Esophagus squamous epithelium (tissue), 5 donors: ENCODE measurements at regions not wholly inside any gene's neighbourhood (a gene's known extent, or its start where the extent isn't known, plus 50 kb on each side); places are given as distances from the start of the nearest gene placed in this dataset.

Experiments used
- DNase-seq: peaks from one replicate; lab custom pipeline; 2025; lab: John Stamatoyannopoulos, UW
- H3K27ac ChIP-seq, 4 donors: fragments of 200-600 bp; sonication (generic); one replicate each; pipeline ENCODE4 v1.5.1; 2016 to 2019; ENCODE audit warnings: mild to moderate bottlenecking in 1 of 4
- H3K27me3 ChIP-seq, 4 donors: fragments of 200-600 bp; sonication (generic); 1 replicate in 3 of 4; 2 replicates in 1 of 4; pipeline versions ENCODE4 v1.5.1 to v1.6.0; 2017 to 2021; ENCODE audit warnings: antibody characterized with exemption in 1 of 4
- H3K36me3 ChIP-seq, 3 donors: fragments of 200-600 bp; sonication (generic); one replicate each; pipeline ENCODE4 v1.5.1; 2016 to 2019
- H3K4me1 ChIP-seq, 3 donors: fragments of 200-600 bp; sonication (generic); one replicate each; pipeline ENCODE4 v1.5.1; 2017 to 2019
- H3K4me3 ChIP-seq, 4 donors: fragments of 200-600 bp; sonication (generic); 1 replicate in 3 of 4; 2 replicates in 1 of 4; pipeline ENCODE4 v1.5.1; 2016 to 2019; ENCODE audit warnings: mild to moderate bottlenecking in 2 of 4, moderate library complexity in 1 of 4
- H3K9me3 ChIP-seq, 3 donors: fragments of 200-600 bp; sonication (generic); one replicate each; pipeline ENCODE4 v1.5.1; 2016 to 2019
- CTCF ChIP-seq, 6 experiments: fragments of 450-650 bp in 4 of 6; fragments of 200-600 bp in 2 of 6; sonication (generic) in 2 of 6; IDR thresholded peaks; one replicate each; pipeline ENCODE4 v1.5.1; 2016 to 2019; ENCODE audit warnings: antibody characterized with exemption in 6 of 6, mild to moderate bottlenecking in 4 of 6, moderate library complexity in 4 of 6
- POLR2A ChIP-seq, 4 donors: fragments of 450-650 bp; IDR thresholded peaks; one replicate each; pipeline ENCODE4 v1.6.1; 2017; ENCODE audit warnings: antibody characterized with exemption in 4 of 4, mild to moderate bottlenecking in 4 of 4, moderate library complexity in 3 of 4
- WGBS, 2 donors: methylation state at CpG; one replicate each; pipeline ENCODE4 v1.1.5; 2018; 5-methylcytosine and 5-hydroxymethylcytosine counted together
- intact Hi-C: fragments of 100-400 bp; cut with DNase I; formaldehyde crosslinking; loops from one replicate; pipeline ENCODE4 v1.15.0; 2022
- donor health status: DM: yes; HTN: yes; CAD: no.

- intact Hi-C loops, result no loop called here
Observed at GRCh38 chr1:177490786-177491185, 320.0 kb downstream of the BRINP2 start.

GRCh38 chr1:177490036-177490639 is 319.4 kb downstream of the BRINP2 start:
- Histone ChIP-seq H3K27me3 (no peaks in the 10 kb centered on the region), H3K27ac (no peak overlapping the region), H3K4me3 (no peak overlapping the region), H3K4me1 (no peaks in the 10 kb centered on the region), H3K36me3 (no peaks in the 10 kb centered on the region), H3K9me3 (no peaks in the 10 kb centered on the region)
- no peak for DNase-seq
- intact Hi-C loops, result no loop called here
- 74 to 85% methylated on average over 6 of the region's 6 CpGs for WGBS, 2 donors
- no peak for TF ChIP-seq CTCF (IDR thresholded peaks at IDR 0.05)
- no peak for TF ChIP-seq POLR2A (IDR thresholded peaks at IDR 0.05)

More at GRCh38 chr1:177490786-177491185, 320.0 kb downstream of the BRINP2 start:
- no peaks in the 10 kb centered on the region for H3K36me3 ChIP-seq
- no peak overlapping the region for H3K27ac ChIP-seq
- H3K27me3 ChIP-seq, result no peaks in the 10 kb centered on the region
- no peaks in the 10 kb centered on the region for H3K4me1 ChIP-seq
- no peak overlapping the region for H3K4me3 ChIP-seq
- WGBS, 2 donors, result 79 to 95% methylated on average over 2 of the region's 2 CpGs
- no peak for DNase-seq
- peaks cover 0 to 2% (median 0%) of the 10 kb centered on the region in 3 donors for H3K9me3 ChIP-seq
- TF ChIP-seq CTCF (IDR thresholded peaks at IDR 0.05) (no peak), POLR2A (IDR thresholded peaks at IDR 0.05) (no peak)

- no peaks in the 10 kb centered on the region for H3K4me1 ChIP-seq
- DNase-seq, result no peak
- H3K27me3 ChIP-seq, result no peaks in the 10 kb centered on the region
- no peak overlapping the region for H3K27ac ChIP-seq
- H3K4me3 ChIP-seq, result no peak overlapping the region
- H3K9me3 ChIP-seq, result no peaks in the 10 kb centered on the region
- no peaks in the 10 kb centered on the region for H3K36me3 ChIP-seq
- 39 to 57% methylated on average over 2 of the region's 2 CpGs for WGBS, 2 donors
- intact Hi-C loops, result no loop called here
- TF ChIP-seq POLR2A (IDR thresholded peaks at IDR 0.05) (no peak), CTCF (IDR thresholded peaks at IDR 0.05) (no peak)
Observed at GRCh38 chr1:177488722-177489121, 318.0 kb downstream of the BRINP2 start.

GRCh38 chr1:177487481-177487880 is 316.7 kb downstream of the BRINP2 start:
- 22% methylated on average over 1 of the region's 1 CpG; no CpG with 5 or more reads in 1 of the 2 donors for WGBS, 2 donors

More at GRCh38 chr1:177487481-177487880, 316.7 kb downstream of the BRINP2 start:
- H3K36me3 ChIP-seq, result no peaks in the 10 kb centered on the region
- H3K4me3 ChIP-seq, result no peak overlapping the region
- DNase-seq, result no peak
- H3K27me3 ChIP-seq, result no peaks in the 10 kb centered on the region
- intact Hi-C loops, result no loop called here
- H3K27ac ChIP-seq, result no peak overlapping the region
- no peaks in the 10 kb centered on the region for H3K9me3 ChIP-seq
- H3K4me1 ChIP-seq, result no peaks in the 10 kb centered on the region
- no peak for TF ChIP-seq CTCF (IDR thresholded peaks at IDR 0.05)
- no peak for TF ChIP-seq POLR2A (IDR thresholded peaks at IDR 0.05)
